DMS53 treated with DMSO at 0.1 percent for 48 hours (cell line): ENCODE measurements at regions not wholly inside any gene's neighbourhood (a gene's known extent, or its start where the extent isn't known, plus 50 kb on each side); places are given as distances from the start of the nearest gene placed in this dataset.
"Not testable (repeated sequence)": the region's sequence is repeated elsewhere in the genome, so short reads cannot be mapped to it uniquely, and the experiment has no call there.

Experiments used
- DNase-seq: peaks from one replicate; lab custom pipeline; 2025; ENCODE audit not compliant: unreplicated experiment; lab: John Stamatoyannopoulos, UW

DNA sequence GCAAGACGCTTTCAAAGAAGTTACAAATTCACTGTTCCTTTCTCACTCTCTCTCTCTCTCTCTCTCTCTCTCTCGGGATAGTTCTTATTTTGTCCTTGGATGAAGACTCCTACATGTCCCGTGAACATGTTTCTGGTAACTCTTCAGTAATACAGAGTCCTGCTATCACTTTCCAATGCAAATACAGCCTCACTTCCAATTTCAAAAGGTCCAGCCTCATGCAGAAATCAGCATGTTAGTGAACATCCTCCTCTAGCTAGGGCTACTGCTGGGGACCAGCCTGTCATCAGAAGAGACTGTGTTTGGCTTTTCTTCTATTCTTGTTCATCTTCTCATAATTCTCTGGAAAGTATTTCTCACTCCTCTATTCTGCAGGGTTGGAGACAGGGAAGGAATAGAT is 1306.7 kb upstream of the CELF4 start:
- DNase-seq = no peak

- DNase-seq = no peak
These were observed 1303.2 kb upstream of the CELF4 start for GRCh38 chr18:38868757-38869156.

GRCh38 chr18:38867680-38868079 is 1302.1 kb upstream of the CELF4 start:
- no peak for DNase-seq

DNA sequence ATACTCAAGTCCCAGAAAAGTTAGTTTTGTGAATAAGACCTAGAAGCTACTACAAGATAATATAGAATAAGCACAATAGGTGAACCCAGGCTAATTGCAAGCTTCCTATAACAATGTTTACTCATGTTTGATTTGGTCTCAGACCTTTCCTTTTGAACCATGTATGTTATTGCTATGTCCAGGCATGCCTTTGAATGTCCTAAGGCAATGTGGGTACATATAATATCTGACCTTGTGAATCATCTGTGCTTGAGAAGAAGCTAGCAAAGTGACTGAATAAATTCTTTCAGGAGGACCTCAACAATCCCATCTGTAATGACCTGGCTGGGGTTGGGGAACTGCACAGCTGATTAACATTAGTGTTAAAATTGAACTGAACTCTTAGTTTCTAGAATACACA is 1285.9 kb upstream of the CELF4 start:
- DNase-seq = no peak

GRCh38 chr18:38847326-38847725 is 1281.7 kb upstream of the CELF4 start:
- DNase-seq = no peak

GRCh38 chr18:38843291-38843690 is 1277.7 kb upstream of the CELF4 start:
- DNase-seq = no peak

GRCh38 chr18:38826247-38826646 is 1260.6 kb upstream of the CELF4 start:
- DNase-seq = no peak

DNA sequence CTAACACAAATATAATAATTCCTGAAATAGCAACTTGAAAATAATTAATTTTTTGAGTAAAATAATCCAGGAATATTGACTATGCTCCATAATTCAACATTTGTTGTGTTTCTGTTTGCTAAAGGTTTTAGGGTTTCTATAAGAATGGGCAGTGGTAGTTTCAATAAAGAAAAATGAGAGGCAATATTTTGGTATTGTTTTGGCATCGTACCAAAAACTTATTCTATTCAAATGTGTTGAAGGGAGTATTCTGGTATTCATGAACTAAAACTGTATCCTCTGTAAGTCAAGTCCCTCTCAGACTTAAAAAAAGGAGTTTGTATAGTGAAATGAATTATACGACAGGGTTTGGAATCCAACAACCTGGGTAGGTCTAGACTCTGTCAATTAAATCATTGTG is 1245.6 kb upstream of the CELF4 start:
- DNase-seq = no peak

DNA sequence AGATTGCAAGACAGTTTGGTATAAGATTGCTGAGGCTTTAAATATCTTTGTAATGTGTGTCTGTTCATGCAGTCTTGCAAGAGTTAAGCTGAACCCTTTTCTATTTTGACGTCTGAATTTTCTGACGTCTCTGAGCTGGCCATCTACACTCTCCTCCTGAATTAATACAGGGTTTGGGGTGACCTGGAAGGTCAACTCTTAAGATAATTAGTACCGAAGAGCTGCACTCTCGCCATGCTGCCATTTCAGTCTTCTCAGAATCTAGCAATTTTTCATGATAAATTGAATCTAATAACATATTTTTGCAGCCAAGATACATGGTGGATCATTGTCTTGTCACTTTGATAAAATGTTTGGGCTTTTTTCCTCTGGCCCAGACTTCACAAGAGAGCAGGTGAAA is 1245.2 kb upstream of the CELF4 start:
- no peak for DNase-seq

GRCh38 chr18:38807915-38808314 is 1242.3 kb upstream of the CELF4 start:
- no peak for DNase-seq

DNA sequence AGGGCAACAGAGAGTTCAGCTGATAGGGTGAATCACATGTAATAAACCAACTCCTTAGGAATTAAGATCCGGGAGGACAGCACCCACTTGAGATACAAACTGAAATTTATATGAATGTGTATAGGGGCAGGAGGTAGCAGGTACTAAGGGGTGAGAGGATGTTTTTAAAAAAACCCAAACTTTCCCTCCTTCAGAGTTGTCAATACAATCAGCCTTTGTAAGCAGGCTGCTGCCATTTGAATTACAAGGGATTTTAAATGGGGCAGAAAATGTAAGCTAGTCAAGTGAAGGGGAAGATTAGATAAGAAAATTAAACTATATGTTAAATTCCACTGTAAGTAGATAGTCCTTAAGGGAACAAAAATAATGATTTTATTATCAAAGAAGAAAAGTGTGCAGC is 1239.7 kb upstream of the CELF4 start:
- no peak for DNase-seq

DNA sequence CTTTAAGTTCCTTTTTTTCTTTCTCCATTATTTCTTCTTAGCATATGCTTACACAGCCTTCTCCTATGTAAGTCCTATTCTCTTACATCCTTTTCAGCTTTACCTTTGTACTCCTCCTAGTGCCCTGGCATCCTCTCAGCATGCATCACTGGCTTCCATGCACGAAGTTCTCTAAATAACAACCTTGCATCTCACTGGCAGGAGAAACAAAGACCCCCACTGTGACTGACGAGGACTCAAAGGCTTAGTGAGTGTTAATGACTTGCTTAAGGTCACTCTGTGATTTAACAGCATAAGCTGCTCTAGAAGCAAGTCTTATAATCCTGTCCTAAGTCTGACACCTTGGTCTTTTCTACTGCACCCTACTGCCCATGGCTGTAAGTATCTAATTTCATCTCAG is 1236.0 kb upstream of the CELF4 start:
- DNase-seq = no peak

- DNase-seq = no peak
These were observed 1231.2 kb upstream of the CELF4 start for GRCh38 chr18:38796762-38797161.

DNA sequence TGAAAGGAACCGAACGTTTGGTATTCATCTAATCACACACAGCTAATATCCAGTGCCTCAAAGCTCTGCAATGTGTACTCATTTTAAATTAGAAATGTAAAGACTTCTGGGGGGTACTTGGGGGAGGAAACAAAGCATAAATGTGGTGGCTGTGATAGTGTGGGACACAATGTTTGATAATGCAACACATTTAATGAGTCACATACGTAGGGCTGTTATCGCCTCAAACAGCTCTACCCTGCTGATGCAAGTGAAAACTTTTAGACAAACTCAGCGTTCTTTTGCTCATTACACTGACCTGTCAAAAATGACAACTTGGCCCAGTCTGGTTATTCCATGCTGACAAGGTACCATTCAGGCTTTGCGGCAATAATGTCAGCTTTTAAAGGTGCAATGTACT is 1227.1 kb upstream of the CELF4 start:
- DNase-seq = no peak

DNA sequence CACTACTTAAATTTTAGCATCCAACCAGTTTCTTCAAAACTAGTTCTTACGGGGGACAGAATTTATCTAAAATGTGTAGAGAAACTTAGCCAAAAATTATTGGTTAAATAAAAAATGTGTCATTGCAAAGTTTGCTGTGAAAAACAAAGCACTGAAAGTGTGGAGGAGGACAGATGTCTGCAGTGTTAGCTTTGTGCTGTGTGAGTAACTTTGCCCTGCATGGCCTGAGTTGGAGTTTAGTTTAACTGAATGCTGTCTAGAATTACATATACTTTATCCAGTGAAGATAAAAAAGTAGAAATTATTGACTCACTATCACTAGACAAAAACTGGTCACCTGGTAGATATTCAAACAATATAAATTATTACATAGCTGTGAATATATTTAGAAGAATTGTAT is 1225.2 kb upstream of the CELF4 start:
- DNase-seq = no peak

DNA sequence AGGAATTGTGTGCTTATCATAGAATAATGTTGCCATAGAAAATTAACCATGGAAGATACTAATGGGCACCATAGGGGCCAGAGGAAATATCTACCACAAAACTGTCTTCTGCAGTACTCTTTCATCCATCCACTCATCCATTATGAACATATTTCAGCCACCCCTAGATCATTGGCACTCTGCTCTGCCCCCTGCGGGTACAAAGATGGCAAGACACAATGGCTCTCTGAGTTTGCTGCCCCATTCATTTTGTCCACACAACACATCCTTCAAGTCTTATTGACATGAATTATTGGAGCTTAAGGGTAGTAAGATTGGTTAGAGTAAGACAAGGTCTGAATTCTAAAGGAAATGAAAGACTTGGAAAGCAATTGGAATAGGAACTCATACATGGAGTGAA is 1224.7 kb upstream of the CELF4 start:
- no peak for DNase-seq

- DNase-seq = no peak
These were observed 1223.5 kb upstream of the CELF4 start for GRCh38 chr18:38789141-38789540.

GRCh38 chr18:38786906-38787305 is 1221.3 kb upstream of the CELF4 start:
- DNase-seq = no peak

GRCh38 chr18:38771620-38772019 is 1206.0 kb upstream of the CELF4 start:
- not testable (repeated sequence) for DNase-seq

GRCh38 chr18:38768504-38768903 is 1202.9 kb upstream of the CELF4 start:
- no peak for DNase-seq

GRCh38 chr18:38759457-38759856 is 1193.9 kb upstream of the CELF4 start:
- no peak for DNase-seq

GRCh38 chr18:38756436-38756835 is 1190.8 kb upstream of the CELF4 start:
- DNase-seq = no peak

GRCh38 chr18:38752430-38752829 is 1186.8 kb upstream of the CELF4 start:
- no peak for DNase-seq

DNA sequence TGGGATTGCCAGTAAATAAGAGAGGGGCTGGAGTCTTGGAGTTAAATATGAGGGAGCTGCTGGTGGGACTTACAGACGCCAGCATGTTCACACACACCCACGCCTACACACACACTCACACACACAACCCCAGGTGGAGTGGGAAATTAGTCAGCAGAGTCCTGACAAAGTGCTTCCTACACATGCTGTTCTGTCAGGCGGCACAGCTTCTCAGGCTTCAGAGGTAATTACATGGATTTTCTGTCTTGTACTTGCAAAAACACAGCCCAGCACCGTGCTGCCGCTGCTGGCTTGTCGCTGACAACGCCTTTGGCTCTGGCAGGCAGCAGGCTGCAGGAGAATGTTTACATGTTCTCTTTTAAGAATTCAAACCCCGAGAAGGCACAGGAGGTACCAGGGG is 1186.3 kb upstream of the CELF4 start:
- no peak for DNase-seq
